IPS DF 6.9 (cell line): ENCODE measurements at regions not wholly inside any gene's neighbourhood (a gene's known extent, or its start where the extent isn't known, plus 50 kb on each side); places are given as distances from the start of the nearest gene placed in this dataset.

Experiments
- DNase-seq: peaks from one replicate; pipeline ENCODE4 v3.0.0-alpha.2; 2013; ENCODE audit warnings: low read depth, low spot score
- H3K27ac ChIP-seq: one replicate; pipeline ENCODE4 v1.5.1; 2013; ENCODE audit warnings: low read length, control low read depth
- H3K27me3 ChIP-seq: 2 replicates; pipeline ENCODE4 v1.6.1; 2013; ENCODE audit warnings: mild to moderate bottlenecking, low read length; ENCODE audit not compliant: control insufficient read depth, insufficient read depth
- H3K36me3 ChIP-seq: 2 replicates; pipeline ENCODE4 v1.6.1; 2013; ENCODE audit warnings: low read length; ENCODE audit not compliant: control insufficient read depth, insufficient read depth
- H3K4me1 ChIP-seq: 2 replicates; pipeline ENCODE4 v1.6.1; 2013; ENCODE audit warnings: low read length; ENCODE audit not compliant: control insufficient read depth, insufficient read depth
- H3K4me3 ChIP-seq: 2 replicates; pipeline ENCODE4 v1.5.1; 2013; ENCODE audit warnings: mild to moderate bottlenecking, low read length
- H3K9me3 ChIP-seq: 2 replicates; pipeline ENCODE4 v1.6.1; 2013; ENCODE audit warnings: low read length, inconsistent platforms; ENCODE audit not compliant: control insufficient read depth, insufficient read depth
- WGBS: extraction: QIAGEN DNeasy Blood & Tissue Kit; methylation state at CpG from one replicate; pipeline ENCODE4 v1.1.7; 2013; ENCODE audit warnings: mixed read lengths, missing lambda C conversion rate; ENCODE audit not compliant: insufficient read length, insufficient coverage; 5-methylcytosine and 5-hydroxymethylcytosine counted together

DNA sequence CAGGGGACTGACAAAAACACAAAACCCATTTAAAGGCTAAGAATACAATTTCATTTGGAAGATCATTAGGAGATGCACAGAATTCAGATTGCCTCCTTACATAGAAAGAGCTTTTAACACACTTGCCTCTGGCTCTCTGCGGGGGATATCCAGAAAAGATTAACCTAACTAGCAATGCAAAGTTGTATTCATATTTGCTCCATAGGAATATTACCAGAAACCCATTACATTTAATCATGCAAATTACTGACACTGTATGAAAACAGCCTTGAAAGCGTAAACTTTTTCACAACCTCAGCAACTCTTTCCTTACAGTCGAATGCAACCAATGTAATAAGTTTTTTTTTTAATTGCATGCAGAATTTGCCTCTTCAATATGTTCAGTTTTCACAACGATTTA, 1087.3 kb upstream of the PRKX start:
- no peaks in the 10 kb centered on the region for H3K36me3 ChIP-seq
- H3K4me1 ChIP-seq = no peaks in the 10 kb centered on the region
- no CpG with 5 or more reads among the region's 4 CpGs for WGBS
- no peaks in the 10 kb centered on the region for H3K9me3 ChIP-seq
- no peak overlapping the region for H3K27ac ChIP-seq
- H3K4me3 ChIP-seq = no peak overlapping the region
- H3K27me3 ChIP-seq = no peaks in the 10 kb centered on the region
- DNase-seq = no peak

DNA sequence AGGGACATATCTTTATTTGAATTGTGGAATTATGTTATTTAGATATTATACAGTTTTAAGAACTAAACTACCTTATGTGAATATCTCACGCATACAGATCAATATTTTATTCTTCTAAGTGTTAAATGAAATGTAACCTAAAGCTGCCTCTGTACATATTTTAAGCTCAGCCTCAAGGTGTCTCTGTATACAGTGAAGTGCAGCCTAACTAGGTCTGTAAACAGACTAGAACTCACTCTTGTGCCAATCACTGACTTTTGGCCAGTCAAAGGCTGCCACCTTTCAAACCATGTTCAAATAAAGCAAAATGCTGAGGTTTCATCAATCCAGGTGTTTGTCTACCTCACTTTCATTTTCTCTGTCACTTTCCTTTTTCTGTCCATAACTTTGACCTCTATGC, 1074.5 kb upstream of the PRKX start:
- H3K27me3 ChIP-seq = no peaks in the 10 kb centered on the region

DNA sequence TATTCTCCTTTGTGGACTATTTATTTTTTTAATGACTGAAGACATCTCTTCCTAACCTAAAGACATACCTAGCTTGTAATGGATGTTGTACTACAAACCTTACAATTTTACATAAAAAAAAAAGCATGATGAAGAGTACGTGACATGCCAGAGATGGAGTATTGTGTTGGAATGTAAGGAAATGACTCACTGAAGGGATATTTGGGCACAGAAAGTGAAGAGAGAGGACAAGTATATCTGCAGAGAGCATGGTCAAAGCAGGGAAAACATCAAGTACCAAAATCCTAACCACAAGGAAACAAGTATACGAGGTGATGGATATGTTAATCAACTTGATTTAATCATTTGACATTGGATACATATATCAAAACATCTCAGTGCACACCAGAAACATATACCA, 1051.4 kb upstream of the PRKX start:
- DNase-seq = no peak
- no CpG with 5 or more reads among the region's 2 CpGs for WGBS
- Histone ChIP-seq H3K4me3 (no peak overlapping the region), H3K4me1 (no peaks in the 10 kb centered on the region), H3K36me3 (no peaks in the 10 kb centered on the region), H3K27ac (no peak overlapping the region), H3K9me3 (no peaks in the 10 kb centered on the region), H3K27me3 (no peaks in the 10 kb centered on the region)

More for the DNA sequence above, 1074.5 kb upstream of the PRKX start:
- DNase-seq = no peak
- H3K4me1 ChIP-seq = no peaks in the 10 kb centered on the region
- no peak overlapping the region for H3K4me3 ChIP-seq
- H3K36me3 ChIP-seq = no peaks in the 10 kb centered on the region
- no peak overlapping the region for H3K27ac ChIP-seq
- WGBS = no CpG with 5 or more reads among the region's 1 CpG
- H3K9me3 ChIP-seq = no peaks in the 10 kb centered on the region

DNA sequence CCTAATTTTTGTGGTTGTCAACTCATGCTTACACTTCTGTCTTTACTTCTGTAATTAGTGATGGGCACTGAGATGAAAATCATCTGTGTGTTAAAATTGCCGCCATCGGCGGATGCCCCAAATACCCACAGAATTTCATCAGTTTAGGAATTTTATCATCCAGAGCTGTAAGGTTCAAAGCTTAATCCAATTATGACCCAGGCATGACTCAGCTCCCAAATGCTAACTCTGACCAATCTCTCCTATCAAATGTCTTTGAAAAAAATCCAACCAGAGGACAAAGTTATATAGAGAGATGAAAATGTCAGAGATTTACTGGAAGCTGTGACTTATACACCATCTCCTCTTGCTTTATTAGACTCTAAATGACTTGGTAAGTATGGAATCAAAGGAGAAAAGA, 1048.7 kb upstream of the PRKX start:
- WGBS = no CpG with 5 or more reads among the region's 3 CpGs
- H3K27ac ChIP-seq = no peak overlapping the region

DNA sequence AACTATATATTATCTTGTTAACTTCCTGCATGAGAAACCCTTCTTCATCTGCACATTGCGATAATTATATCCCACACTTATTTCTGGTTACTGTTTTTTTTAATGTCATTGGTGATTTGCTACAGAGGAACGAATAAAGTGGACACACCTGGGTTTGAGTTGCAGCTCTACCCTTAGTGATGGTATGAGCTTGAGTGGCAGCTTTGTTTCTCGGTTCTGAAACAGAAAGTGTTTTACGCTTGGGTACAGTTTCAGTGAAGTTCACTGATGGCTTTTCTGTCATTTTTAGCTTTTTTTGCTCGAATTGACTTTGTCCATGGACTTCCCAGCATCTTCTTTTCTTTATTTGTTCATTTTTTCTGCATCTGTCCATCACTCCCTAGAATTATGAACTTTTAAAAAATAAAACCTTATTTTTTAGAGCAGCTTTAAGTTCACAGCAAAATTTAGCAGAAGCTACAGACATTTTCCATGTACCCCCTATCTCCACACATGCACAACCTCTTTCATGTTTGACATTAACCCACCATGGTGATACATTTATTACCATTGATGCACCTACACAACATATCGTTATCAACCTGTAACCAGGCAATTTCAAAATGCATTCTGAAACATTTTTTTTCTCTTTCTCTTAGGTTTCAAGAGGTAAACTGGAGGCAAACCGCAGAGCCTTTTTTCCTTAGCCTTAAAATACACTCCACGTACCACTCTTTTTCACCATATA, 1041.6 kb upstream of the PRKX start:
- no peak for DNase-seq
- Histone ChIP-seq H3K4me1 (no peaks in the 10 kb centered on the region), H3K36me3 (no peaks in the 10 kb centered on the region), H3K9me3 (no peaks in the 10 kb centered on the region), H3K27ac (no peak overlapping the region), H3K4me3 (no peak overlapping the region), H3K27me3 (no peaks in the 10 kb centered on the region)
- 100% methylated on average over 1 of the region's 8 CpGs for WGBS

More for the DNA sequence above, 1048.7 kb upstream of the PRKX start:
- Histone ChIP-seq H3K4me1 (no peaks in the 10 kb centered on the region), H3K9me3 (no peaks in the 10 kb centered on the region), H3K36me3 (no peaks in the 10 kb centered on the region), H3K27me3 (no peaks in the 10 kb centered on the region), H3K4me3 (no peak overlapping the region)
- DNase-seq = no peak

DNA sequence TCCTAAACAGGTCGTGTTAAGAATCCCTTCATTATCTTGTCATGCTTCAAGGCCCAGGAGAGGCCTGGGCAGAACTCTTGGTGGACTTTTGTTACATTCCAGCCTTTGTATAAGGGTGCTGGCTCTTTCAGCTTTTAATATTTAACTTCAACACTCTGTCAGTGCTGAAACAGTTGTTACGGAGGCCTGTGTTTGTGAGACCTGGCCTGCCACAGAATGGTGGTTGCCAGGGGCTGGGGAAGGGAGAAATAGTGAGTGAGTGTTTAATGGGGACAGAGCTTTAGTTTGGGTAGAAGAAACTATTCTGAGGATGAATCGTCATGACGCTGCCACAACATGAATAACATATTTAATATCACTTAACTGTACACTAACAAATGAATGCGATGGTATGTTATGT, 1027.6 kb upstream of the PRKX start:
- no peaks in the 10 kb centered on the region for H3K36me3 ChIP-seq
- H3K4me1 ChIP-seq = no peaks in the 10 kb centered on the region
- H3K4me3 ChIP-seq = no peak overlapping the region
- H3K9me3 ChIP-seq = no peaks in the 10 kb centered on the region
- WGBS = no CpG with 5 or more reads among the region's 5 CpGs
- no peaks in the 10 kb centered on the region for H3K27me3 ChIP-seq
- H3K27ac ChIP-seq = no peak overlapping the region
- DNase-seq = no peak

DNA sequence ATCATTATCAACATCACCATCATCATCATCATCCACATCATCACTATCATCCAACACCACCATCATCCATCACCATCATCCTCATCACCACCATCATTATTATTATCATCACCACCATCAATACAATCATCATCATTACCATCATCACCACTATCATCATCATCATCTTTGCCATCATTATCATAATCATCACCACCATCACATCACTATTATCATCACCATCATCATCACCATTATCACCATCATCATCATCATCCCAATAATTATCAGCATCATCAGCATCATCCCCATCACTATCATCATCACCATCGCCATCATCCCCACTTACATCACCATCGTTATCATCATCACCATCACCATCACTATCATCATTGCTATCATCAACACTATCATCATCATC, 1021.9 kb upstream of the PRKX start:
- DNase-seq = no peak
- Histone ChIP-seq H3K36me3 (no peaks in the 10 kb centered on the region), H3K27me3 (no peaks in the 10 kb centered on the region), H3K27ac (no peak overlapping the region), H3K4me3 (no peak overlapping the region), H3K9me3 (no peaks in the 10 kb centered on the region), H3K4me1 (no peaks in the 10 kb centered on the region)
- 100% methylated on average over 2 of the region's 2 CpGs for WGBS

DNA sequence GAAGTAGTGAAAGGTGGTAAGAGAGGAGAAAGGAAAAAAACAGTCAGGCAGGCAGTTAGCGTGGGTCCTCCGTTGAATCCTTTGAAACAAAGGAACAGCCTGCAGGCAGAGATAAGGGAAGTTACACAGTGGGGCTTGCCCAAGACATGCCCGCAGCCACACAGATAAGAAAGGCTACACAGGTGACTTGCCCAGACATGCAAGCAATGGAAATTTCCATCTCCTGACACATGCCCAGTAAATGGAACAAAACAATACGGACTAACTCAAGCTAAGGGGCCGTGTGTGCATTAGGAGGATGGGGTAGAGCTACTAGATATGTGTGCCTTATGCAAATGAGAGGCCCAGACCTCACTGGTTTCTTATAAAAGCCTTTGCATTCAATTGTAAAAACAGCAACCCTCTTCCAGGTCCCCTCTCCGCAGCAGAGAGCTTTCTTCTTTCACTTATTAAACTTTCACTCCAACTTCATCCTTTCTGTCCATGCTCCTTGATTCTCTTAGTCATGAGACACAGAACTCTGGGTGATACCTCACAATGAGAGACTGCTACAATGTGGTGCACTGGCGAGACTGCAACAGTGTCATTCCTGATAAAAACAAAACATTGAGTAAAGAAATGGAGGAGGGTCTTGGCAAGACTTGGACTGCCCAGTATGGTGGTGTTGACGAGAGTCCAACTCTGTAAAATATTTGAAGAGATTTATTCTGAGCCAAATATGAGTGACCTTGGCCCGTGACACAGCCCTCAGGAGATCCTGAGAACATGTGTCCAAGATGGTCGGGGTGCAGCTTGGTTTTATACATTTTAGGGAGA, 997.4 kb upstream of the PRKX start:
- Histone ChIP-seq H3K9me3 (no peaks in the 10 kb centered on the region), H3K36me3 (no peaks in the 10 kb centered on the region), H3K4me1 (no peaks in the 10 kb centered on the region), H3K27me3 (no peaks in the 10 kb centered on the region), H3K4me3 (no peak overlapping the region), H3K27ac (no peak overlapping the region)
- DNase-seq = no peak
- no CpG with 5 or more reads among the region's 10 CpGs for WGBS

DNA sequence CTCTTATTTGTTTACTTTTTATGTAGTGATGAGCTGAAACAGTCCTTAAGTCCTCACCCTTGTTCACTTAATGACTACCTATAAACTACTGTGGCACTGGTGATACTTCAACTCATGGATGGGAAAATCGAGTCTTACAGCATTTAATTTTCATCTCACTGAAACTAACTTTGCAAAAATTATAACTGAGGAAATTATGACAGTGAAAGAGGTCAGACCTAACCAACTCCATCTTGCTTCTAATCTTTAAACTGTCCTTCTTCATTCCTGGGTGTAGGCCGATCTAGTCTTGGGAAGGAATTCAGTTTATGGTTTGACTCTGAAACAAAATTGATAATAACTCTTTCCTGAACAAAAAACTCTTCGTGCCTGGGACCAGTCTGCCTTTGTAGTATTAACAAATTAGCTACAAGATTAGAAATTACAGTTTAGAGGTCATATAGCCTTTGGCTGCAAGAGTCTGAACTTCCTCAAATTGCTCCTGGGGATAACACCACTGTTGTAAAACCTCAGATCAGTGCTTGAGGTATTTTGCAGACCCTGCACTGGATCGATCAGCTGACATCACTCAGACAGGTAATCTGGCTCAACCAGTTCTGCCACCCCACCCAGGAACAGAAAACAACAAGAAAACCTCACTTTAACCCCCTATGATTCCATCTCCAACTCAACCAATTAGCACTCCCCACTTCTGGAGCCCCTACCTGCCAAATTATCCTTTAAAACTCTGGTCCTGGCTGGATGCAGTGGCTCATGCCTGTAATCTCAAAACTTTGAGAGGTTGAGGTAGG, 995.7 kb upstream of the PRKX start:
- no peak overlapping the region for H3K27ac ChIP-seq
- no peaks in the 10 kb centered on the region for H3K27me3 ChIP-seq
- H3K36me3 ChIP-seq = no peaks in the 10 kb centered on the region
- H3K4me3 ChIP-seq = no peak overlapping the region
- no peaks in the 10 kb centered on the region for H3K4me1 ChIP-seq
- WGBS = no CpG with 5 or more reads among the region's 4 CpGs
- no peaks in the 10 kb centered on the region for H3K9me3 ChIP-seq
- DNase-seq = no peak

DNA sequence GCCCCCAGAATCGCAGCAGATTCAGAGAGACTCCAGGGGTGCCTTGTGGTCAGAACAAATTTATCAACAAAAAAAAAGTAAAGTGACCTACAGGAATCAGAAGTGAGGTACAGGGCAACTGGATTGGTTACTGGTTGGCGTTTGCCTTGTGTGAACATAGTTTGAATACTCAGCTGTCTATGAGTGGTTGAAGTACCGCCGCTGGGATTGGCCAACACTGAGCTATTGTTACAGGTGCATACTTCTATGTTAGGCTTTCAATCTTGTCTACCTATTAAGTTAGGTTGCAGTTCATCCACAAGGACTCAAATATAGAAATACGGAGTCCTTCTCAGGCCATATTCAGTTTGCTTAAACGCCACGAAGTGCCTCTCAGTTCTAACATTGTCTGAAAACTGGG, 993.5 kb upstream of the PRKX start:
- H3K4me3 ChIP-seq = no peak overlapping the region
- no peaks in the 10 kb centered on the region for H3K4me1 ChIP-seq
- WGBS = no CpG with 5 or more reads among the region's 7 CpGs
- no peaks in the 10 kb centered on the region for H3K9me3 ChIP-seq
- no peaks in the 10 kb centered on the region for H3K27me3 ChIP-seq
- no peak overlapping the region for H3K27ac ChIP-seq
- H3K36me3 ChIP-seq = no peaks in the 10 kb centered on the region
- no peak for DNase-seq
